ENCODE measurements at regions not wholly inside any gene's neighbourhood (a gene's known extent, or its start where the extent isn't known, plus 50 kb on each side); places are given as distances from the start of the nearest gene placed in this dataset.

DNA sequence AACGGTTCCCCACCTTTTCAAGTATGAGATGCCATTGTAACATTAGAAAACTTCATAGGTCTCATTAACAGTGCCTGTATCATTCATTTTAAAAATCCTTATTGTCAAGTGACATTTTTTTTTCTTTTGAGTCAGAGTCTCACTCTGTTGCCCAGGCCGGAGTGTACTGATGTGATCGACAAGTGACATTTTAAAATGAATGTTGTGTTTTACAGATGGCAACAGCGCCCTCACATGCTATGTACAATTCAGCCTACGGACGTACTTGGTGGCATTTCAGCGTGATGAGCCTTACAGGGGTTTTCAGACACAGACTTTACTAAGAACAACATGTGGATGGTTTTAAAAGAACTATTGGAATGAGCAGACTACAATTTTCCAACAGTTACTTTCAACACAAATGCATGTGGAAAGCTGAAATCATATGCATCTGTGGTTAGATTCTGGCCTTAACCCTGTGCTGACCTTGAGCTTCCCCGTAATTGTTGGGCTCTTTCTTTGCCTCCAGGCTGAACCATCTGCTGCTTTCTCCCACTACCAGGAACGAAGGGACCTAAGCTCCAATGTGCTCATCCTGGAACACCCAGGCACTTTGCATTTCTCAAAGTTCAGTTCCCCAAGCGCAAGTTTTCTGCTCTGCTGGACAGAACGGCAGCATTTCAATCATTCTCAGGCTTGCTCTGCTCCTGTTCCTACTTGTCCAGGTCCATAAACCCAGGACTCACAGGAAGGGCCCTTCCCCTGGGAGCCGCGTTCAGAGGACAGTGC, 119.9 kb upstream of the NDUFV2 start:
- no peak overlapping the region for H3K4me3 ChIP-seq (replicated peaks in 1 of 2; ENCODE audit: low read depth in 1 of 2, low read length in 2 of 2)
- no peaks in the 10 kb centered on the region for H3K79me2 ChIP-seq (ENCODE audit: insufficient read depth, low read length)
- POLR2A ChIA-PET = interaction anchor here (0.9 kb wide), 1 partner anchor 329 kb away, joined by 3 read pairs; no protein-coding TSS in a partner anchor
- H2AFZ ChIP-seq (ENCODE audit: low read depth, low read length, poor library complexity, severe bottlenecking) = peak overlapping the region; percentile 24
- H3K9ac ChIP-seq (ENCODE audit: low read length) = no peak overlapping the region
- DNase-seq (ENCODE audit: low read depth, low spot score) (peak; percentile 63), ATAC-seq (peak; percentile 97)
- RAD21 ChIA-PET (ENCODE audit: low non-redundant PET in 1 of 2, low total read pairs in 2 of 2, uncharacterized antibody in 2 of 2, unreplicated experiment in 2 of 2) = interaction anchor here in 1 of 2 experiments (0.6 kb wide), 1 partner anchor 102 kb away, joined by 3 read pairs; no protein-coding TSS in a partner anchor
- no peaks in the 10 kb centered on the region for H3K9me3 ChIP-seq (ENCODE audit: control insufficient read depth in 1 of 2, insufficient read depth in 1 of 2, low read depth in 1 of 2, low read length in 2 of 2)
- H3K4me1 ChIP-seq (ENCODE audit: control insufficient read depth in 1 of 2, insufficient read depth in 2 of 2, low read length in 2 of 2) = peaks cover 0 to 9% of the 10 kb centered on the region in 2 experiments; a peak in 2 of 4 replicates
- H3K36me3 ChIP-seq (ENCODE audit: control insufficient read depth in 1 of 2, insufficient read depth in 2 of 2, low read length in 2 of 2) = no peaks in the 10 kb centered on the region
- no peak overlapping the region for H3K27ac ChIP-seq (ENCODE audit: low read depth, low read length)
- no peaks in the 10 kb centered on the region for H4K20me1 ChIP-seq (ENCODE audit: insufficient read depth)
- H3K27me3 ChIP-seq (ENCODE audit: insufficient read depth, low read length) = no peaks in the 10 kb centered on the region
- H3K9me2 ChIP-seq (ENCODE audit: insufficient read depth) = no peaks in the 10 kb centered on the region
- intact Hi-C loops (cut with micrococcal nuclease) = loop anchor here (1.0 to 10.0 kb wide), 6 partner anchors 100 to 508 kb away; no protein-coding TSS in a partner anchor
- TF ChIP-seq, protein P1, sequence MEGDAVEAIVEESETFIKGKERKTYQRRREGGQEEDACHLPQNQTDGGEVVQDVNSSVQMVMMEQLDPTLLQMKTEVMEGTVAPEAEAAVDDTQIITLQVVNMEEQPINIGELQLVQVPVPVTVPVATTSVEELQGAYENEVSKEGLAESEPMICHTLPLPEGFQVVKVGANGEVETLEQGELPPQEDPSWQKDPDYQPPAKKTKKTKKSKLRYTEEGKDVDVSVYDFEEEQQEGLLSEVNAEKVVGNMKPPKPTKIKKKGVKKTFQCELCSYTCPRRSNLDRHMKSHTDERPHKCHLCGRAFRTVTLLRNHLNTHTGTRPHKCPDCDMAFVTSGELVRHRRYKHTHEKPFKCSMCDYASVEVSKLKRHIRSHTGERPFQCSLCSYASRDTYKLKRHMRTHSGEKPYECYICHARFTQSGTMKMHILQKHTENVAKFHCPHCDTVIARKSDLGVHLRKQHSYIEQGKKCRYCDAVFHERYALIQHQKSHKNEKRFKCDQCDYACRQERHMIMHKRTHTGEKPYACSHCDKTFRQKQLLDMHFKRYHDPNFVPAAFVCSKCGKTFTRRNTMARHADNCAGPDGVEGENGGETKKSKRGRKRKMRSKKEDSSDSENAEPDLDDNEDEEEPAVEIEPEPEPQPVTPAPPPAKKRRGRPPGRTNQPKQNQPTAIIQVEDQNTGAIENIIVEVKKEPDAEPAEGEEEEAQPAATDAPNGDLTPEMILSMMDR (IDR thresholded peaks at IDR 0.05 in 2 of 3, conservative IDR thresholded peaks at IDR 0.05 in 1 of 3; ENCODE audit: borderline replicate concordance in 1 of 3, insufficient read depth in 1 of 3, low read depth in 2 of 3, low read length in 2 of 3) = peak; percentile 55 to 82 (median 82)
- no peak for TF ChIP-seq SRF (IDR thresholded peaks at IDR 0.05; ENCODE audit: low read depth)
- peak; percentile 50 for TF ChIP-seq YY1 (IDR thresholded peaks at IDR 0.05; ENCODE audit: extremely low read depth, insufficient replicate concordance, low read depth, low read length)
- 0 out of 2 replicates have a peak, but pooled peaks have one; percentile 29 for TF ChIP-seq CBX3 (IDR thresholded peaks at IDR 0.05; ENCODE audit: low read depth)
- TF ChIP-seq RAD21 (IDR thresholded peaks at IDR 0.05; ENCODE audit: low read depth) = peak; percentile 91
- CTCF ChIA-PET = interaction anchor here (1.1 to 4.5 kb wide), 8 partner anchors 9 to 329 kb away, joined by 3 to 38 read pairs (median 4); no protein-coding TSS in a partner anchor
- BruUV-seq (replicated peaks) = no TSS peak
- peak overlapping the region; percentile 17; the same call in 1 of the 2 replicates for H3K4me2 ChIP-seq (ENCODE audit: low read length)

Data from HCT116 (cell line).